Amygdala (tissue), 56 donors: ENCODE measurements at regions not wholly inside any gene's neighbourhood (a gene's known extent, or its start where the extent isn't known, plus 50 kb on each side); places are given as distances from the start of the nearest gene placed in this dataset.
A peak's percentile ranks its signal among the peaks of the same experiment; 100 is the strongest.
"Not testable (repeated sequence)": the region's sequence is repeated elsewhere in the genome, so short reads cannot be mapped to it uniquely, and the experiment has no call there.

Experiments
- DNase-seq, 56 donors: peaks; one replicate each; lab custom pipeline; 2025; lab: John Stamatoyannopoulos, UW

GRCh38 chrX:3445806-3446490 is 99.5 kb upstream of the MXRA5 start:
- DNase-seq = no peak

GRCh38 chrX:3443184-3443583 is 96.7 kb upstream of the MXRA5 start:
- no peak for DNase-seq

GRCh38 chrX:3442691-3443090 is 96.2 kb upstream of the MXRA5 start:
- no peak for DNase-seq

GRCh38 chrX:3440981-3441380 is 94.5 kb upstream of the MXRA5 start:
- DNase-seq = no peak

DNA sequence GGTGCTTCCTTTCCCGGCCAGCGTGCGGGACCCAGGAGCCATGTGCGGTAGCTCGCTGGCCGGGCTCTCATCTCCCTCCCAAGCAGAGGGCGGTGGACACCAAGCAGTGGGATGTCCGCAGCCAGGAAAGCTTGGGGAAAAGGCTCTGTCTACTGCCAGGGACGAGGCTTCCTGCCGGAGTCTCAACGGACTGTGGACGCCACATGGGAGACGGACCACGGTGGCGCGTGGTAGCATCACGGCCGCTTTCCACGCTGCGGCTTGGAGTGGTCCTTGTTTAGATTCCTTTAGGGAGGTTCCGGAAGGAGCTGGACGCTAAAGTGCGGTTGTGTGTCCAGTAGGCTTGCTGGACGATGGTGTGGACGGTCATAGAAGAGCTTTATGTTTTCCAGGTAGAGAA is 89.5 kb upstream of the MXRA5 start:
- not testable (repeated sequence) for DNase-seq

DNA sequence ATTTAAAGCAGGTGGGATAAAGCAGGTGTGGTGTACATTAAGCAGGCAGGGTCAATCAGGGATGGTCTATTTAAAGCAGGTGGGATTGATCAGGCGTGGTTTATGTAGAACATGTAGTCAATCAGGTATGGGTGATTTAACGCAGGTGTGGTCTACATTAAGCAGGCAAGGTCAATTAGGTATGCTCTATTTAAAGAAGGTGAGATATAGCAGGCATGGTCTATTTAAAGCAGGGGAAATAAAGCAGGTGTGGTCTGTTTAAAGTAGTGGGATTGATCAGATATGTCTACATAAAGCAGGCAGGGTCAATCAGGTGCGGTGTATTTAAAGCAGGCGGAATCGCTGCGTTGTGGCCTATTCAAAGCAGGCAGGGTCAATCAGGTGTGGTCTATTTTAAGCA is 88.6 kb upstream of the MXRA5 start:
- DNase-seq = no peak

GRCh38 chrX:3428792-3429191 is 82.3 kb upstream of the MXRA5 start:
- no peak for DNase-seq

DNA sequence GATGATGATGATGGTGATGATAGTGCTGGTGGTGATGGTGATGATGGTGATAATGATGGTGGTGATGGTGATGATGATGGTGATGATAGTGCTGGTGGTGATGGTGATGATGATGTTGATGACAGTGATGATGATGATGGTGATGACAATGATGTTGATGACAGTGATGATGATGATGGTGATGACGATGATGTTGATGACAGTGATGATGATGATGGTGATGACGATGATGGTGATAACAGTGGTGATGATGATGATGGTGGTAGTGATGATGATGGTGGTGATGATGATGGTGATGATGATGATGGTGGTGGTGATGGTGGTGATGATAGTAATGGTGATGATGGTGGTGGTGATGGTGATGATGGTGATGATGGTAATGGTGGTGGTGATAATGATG is 80.1 kb upstream of the MXRA5 start:
- no peak for DNase-seq

- DNase-seq = no peak
Measured at GRCh38 chrX:3425031-3425430, 78.6 kb upstream of the MXRA5 start.

GRCh38 chrX:3420316-3420715 is 73.9 kb upstream of the MXRA5 start:
- no peak for DNase-seq

GRCh38 chrX:3415011-3415410 is 68.6 kb upstream of the MXRA5 start:
- no peak for DNase-seq

GRCh38 chrX:3411626-3412025 is 65.2 kb upstream of the MXRA5 start:
- DNase-seq = not testable (repeated sequence)

DNA sequence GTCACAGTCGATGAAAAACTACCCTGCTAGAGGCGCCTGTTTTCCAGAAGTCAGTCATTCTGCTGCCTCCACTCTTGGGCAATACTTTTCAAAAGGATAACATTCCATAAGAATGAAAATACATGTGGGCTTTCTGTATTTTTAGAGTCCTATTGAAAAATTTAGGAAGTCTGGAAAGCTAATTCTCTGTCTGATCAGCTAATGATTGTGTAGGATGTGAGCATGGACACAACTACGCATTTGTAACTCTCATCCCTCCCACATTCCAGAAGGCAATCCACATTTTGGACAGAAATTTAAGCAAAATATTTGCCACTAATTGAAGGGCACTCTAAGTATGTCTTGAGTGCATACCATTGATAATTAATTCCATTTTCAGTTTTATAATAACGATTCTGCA is 63.5 kb upstream of the MXRA5 start:
- not testable (repeated sequence) for DNase-seq

DNA sequence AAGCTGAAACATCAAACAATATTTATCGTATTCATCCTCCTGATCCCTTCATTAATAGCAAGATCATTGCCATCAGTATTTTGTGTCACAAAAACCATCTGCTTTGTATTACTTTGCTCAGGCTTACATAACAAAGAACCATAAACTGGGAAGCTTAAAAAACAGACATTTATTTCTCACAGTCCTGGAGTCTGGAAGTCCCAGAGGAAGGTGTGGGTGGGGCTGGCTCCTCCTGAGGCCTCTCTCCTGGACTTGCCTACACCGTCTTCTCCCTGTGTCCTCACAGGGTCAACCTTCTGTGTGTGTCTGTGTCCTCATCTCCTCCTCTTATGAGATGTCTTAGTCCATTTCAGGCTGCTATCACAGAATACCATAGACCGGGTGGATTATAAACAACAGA is 61.3 kb upstream of the MXRA5 start:
- DNase-seq = peak in 1 of 56 donors; percentile 0

DNA sequence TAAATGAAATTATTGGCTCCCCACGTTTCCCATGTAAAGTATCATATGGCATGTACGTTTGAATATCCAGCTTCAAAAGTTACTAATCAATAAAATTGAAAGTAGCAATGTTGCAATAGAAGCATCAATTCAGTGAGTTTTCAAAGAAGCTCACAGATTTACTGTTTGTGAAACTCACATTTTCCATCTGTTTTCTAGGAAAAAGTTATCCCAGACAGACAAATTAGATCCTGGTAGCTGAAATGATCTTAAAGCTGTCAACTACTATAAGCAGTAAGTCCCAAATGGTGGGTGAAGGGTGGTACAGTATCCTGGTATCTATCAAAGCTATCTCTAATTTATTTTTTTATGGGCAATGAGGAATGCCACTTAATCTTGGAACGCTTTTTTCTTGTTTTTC is 60.7 kb upstream of the MXRA5 start:
- DNase-seq = no peak

GRCh38 chrX:3403748-3404147 is 57.3 kb upstream of the MXRA5 start:
- DNase-seq = no peak
